MM.1S (cell line): ENCODE measurements at regions not wholly inside any gene's neighbourhood (a gene's known extent, or its start where the extent isn't known, plus 50 kb on each side); places are given as distances from the start of the nearest gene placed in this dataset.

Source experiments
- EZH2 ChIP-seq: fragments of 300-600 bp; sonication (generic); optimal IDR thresholded peaks from 2 replicates; pipeline ENCODE3; 2017; ENCODE audit warnings: low read depth, mild to moderate bottlenecking, antibody characterized with exemption, low read length, mixed read lengths
- EZH2phosphoT487 ChIP-seq: fragments of 300-600 bp; sonication (generic); IDR thresholded peaks from 2 replicates; pipeline ENCODE4 v1.6.1; 2018; ENCODE audit warnings: antibody characterized with exemption, low read length
- TF ChIP-seq, protein P1 (sequence below): fragments of 300-600 bp; sonication (generic); IDR thresholded peaks from 2 replicates; pipeline ENCODE4 v1.5.1; 2016; ENCODE audit warnings: antibody characterized with exemption, low read length, mixed read lengths

DNA sequence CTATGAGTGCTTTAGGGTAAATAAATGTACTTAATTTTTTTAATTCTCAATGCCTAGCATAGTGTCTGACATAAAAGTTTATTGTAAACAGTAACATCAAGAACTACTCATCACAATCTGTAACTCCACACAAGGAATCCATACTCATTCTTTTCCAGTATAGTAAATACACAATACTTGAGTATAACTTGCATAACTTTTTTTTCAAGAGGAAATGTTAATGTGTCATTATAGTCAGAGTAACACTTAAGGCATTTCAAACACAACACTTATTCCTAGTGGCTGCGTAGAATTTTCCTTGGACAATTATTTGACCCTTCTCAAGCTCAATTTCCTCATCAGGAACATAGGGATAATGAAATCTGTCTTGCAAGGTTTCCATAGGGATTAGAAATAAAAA lies 584.3 kb downstream of the CAAP1 start:
- TF ChIP-seq, protein P1, sequence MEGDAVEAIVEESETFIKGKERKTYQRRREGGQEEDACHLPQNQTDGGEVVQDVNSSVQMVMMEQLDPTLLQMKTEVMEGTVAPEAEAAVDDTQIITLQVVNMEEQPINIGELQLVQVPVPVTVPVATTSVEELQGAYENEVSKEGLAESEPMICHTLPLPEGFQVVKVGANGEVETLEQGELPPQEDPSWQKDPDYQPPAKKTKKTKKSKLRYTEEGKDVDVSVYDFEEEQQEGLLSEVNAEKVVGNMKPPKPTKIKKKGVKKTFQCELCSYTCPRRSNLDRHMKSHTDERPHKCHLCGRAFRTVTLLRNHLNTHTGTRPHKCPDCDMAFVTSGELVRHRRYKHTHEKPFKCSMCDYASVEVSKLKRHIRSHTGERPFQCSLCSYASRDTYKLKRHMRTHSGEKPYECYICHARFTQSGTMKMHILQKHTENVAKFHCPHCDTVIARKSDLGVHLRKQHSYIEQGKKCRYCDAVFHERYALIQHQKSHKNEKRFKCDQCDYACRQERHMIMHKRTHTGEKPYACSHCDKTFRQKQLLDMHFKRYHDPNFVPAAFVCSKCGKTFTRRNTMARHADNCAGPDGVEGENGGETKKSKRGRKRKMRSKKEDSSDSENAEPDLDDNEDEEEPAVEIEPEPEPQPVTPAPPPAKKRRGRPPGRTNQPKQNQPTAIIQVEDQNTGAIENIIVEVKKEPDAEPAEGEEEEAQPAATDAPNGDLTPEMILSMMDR = no peak
- TF ChIP-seq EZH2 = no peak
- no peak for TF ChIP-seq EZH2phosphoT487
